Left lobe of liver (tissue), 2 donors: ENCODE measurements at regions not wholly inside any gene's neighbourhood (a gene's known extent, or its start where the extent isn't known, plus 50 kb on each side); places are given as distances from the start of the nearest gene placed in this dataset.
"Not testable (repeated sequence)": the region's sequence is repeated elsewhere in the genome, so short reads cannot be mapped to it uniquely, and the experiment has no call there.

Experiments used
- ATAC-seq: fragments of 200-7000 bp; cut with Tn5 transposase; one replicate; pipeline ENCODE4 v1.9.1; 2020; ENCODE audit warnings: mild to moderate bottlenecking, moderate library complexity
- DNase-seq: peaks from one replicate; pipeline ENCODE4 v3.0.0-alpha.2; 2020; ENCODE audit warnings: low spot score
- donor health status: DM: no; HTN: no; CAD: no; lungs with moderate emphysema.
- donor health status: DM: no; HTN: yes; CAD: no.

DNA sequence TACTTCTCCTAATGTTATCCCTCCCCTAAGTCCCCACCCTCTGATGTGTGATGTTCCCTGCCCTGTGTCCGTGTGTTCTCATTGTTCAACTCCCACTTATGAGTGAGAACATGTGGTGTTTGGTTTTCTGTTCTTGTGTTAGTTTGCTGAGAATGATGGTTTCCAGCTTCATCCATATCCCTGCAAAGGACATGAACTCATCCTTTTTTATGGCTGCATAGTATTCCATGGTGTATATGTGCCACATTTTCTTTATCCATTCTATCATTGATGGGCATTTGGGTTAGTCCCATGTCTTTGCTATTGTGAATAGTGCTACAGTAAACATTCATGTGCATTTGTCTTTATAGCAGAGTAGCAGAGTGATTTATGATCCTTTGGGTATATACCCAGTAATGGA is 613.8 kb upstream of the KIF2B start:
- ATAC-seq, result not testable (repeated sequence)

DNA sequence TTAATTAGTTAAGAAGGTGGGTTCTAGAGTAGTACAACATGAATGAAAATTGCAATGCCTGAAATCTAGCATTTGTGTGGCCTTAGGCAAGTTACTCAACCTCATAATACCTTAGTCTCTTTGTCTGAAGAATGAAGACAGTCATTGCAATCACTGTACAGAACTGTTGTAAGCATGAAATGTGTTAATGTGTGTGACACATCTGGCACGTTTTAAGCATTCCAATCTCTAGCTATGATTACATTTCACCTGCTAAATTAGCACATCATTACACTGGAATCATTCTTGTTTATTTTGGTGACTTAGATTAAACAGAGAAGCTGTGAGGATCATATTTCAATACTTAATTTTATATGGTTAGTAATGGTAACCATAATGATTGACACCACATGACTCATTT is 629.7 kb upstream of the KIF2B start:
- ATAC-seq, result no peak
- no peak for DNase-seq

More for the DNA sequence above, 613.8 kb upstream of the KIF2B start:
- not testable (repeated sequence) for DNase-seq

DNA sequence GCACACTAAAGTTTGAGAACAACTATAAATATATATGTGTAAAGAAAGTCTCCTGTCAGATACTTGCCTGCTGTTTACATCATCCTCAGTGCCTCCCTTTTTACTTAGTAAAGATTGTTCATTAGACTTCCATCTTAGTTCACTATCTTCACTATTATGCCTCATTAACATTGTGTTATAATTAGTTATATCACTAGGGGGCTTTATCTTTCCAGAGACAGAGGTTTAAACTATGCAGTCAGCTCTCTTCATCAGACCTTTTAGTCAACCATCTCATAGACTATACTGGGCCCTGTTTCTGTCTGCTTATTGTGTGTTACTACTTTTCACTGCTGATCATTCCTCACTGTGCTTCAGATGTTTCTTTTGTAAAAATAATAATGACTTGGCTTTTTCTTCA is 630.8 kb upstream of the KIF2B start:
- no peak for DNase-seq
- ATAC-seq, result no peak

DNA sequence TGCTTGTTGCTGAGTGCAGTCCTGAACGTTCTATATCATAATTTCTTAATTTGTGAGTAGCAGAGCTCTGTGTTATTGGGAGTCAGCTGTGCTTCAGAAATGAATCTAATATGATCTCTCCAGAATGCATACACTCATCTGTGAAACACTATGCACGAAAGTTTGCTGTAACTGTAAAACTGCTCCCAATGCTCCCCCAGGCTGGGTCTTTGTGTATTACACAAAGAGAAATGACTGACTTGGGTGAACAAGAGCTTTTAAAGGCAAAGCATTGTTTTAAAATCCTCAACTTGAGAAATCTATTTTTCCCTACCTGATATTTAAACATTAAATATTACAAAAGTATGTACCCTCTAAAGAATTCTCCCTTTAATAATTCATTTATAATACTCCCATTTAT is 636.7 kb upstream of the KIF2B start:
- DNase-seq (no peak), ATAC-seq (no peak)

DNA sequence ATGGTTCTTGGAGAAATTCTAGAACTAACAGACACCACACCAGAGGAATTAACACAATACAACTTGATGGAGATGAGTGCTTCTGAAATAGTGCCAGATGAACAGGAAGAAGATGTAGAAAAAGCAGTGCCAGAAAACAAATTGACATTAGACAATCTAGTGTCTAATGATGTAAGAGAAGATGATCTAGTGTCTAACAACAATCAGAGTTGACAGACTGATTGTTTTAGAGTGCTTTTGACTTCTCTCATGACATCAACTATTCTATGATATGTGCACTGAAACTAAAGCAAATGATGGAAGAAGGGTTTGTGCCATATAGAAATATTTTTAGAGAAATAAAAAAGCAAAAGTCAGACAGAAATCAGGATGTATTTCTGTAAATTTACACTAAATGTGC is 646.1 kb upstream of the KIF2B start:
- DNase-seq (no peak), ATAC-seq (no peak)

DNA sequence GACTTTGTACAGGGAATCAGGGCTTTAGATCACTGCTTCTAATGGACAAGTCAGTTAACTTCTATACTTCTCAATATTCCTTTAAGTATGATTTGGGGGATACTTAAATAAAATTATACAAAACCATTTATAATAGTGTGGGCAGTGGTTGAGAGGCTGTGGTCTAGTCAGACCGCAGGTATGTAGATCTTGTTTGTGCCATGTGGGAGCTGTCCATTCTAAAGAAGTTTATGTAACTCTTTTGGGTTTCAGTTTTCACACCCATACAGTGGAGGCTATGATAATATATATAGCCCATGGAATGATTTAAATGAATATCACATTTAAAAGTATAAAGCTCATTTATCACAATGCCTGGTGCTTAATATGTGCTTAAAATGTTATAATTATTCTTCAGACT is 654.3 kb upstream of the KIF2B start:
- DNase-seq (no peak), ATAC-seq (no peak)

DNA sequence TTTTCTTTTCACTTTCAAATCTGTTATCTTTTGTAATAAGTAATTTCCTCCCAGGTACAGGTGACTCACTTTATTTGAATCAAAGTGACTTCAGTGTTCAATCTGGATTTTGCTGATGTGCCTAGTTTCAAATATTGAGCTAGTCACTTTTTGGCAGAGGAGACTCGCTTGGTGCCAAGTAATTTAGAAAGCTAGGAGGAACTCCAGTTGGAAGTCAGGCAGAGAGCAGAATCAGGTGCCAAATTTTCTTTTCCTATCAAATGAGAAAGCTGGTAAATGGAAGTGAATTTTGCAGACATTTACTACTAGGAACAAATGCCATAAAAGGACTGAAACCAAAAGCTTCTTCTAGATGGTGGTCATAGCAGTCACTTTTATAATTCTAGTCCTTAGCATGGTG is 656.0 kb upstream of the KIF2B start:
- no peak for DNase-seq
- no peak for ATAC-seq

DNA sequence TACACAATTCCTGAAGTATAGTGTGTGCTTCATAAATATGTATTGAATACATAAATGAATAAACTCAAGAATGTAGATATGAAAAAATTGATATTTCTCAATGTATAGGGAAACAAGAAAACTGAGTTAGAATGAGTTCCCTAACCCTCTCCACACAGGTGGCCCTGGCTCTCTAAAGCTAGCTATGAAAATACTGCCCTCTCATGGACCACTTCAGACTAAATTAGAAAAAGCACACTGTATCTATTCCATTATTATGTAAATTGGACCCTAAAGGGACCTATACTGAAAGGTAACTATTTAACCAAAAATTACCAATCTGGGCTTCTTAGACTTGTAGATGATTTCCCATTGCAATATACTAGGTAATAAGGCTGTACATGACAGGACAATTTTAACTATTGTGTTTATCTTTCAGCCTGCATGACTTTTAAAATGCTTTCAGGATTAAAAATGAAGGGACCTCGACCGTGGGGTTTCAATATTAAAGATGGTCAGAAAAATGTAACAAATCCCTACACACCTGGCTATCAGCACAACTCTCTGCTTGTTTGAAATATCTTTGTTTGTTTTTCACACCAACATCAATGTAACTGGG is 672.5 kb upstream of the KIF2B start:
- DNase-seq (no peak), ATAC-seq (peak; percentile 58)

DNA sequence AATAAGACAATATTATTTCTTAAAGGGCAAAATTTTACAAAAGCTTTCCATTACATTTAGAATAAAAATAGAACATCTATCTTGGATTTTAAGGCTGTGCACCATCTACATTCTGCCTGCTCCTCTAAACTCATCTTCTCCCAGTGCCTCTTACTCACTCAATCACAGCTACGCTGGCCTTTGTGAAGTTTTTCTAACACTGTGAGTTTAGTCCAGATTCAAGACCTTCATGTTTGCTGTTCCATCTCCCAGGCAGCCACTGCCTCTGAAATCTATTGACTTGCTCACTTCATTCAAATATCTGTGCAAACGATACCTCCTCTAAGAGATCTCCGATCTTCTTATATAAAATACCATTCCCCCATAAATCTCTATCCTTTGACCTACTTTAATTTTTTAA is 673.4 kb upstream of the KIF2B start:
- no peak for ATAC-seq

DNA sequence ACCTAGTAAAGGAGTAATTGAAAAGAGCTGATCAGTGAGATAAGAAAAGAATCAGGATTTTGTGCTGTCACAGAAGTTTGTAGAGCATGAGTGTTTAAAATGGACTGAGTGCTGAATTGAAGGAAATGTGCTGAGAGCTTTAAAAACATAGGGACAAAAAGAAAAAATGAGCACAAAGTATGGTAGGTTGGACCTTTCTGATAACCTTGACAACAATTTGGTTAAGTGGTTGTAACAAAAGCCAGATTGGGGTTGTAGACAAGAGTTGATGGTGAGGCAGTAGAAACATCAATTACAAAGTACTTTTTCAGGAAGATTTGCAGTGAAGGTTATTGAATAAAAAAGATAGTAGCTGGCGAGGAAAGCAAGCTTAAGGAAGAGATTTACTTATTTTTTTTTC is 674.7 kb upstream of the KIF2B start:
- ATAC-seq, result no peak
- DNase-seq, result no peak

More for the DNA sequence above, 673.4 kb upstream of the KIF2B start:
- DNase-seq, result no peak

DNA sequence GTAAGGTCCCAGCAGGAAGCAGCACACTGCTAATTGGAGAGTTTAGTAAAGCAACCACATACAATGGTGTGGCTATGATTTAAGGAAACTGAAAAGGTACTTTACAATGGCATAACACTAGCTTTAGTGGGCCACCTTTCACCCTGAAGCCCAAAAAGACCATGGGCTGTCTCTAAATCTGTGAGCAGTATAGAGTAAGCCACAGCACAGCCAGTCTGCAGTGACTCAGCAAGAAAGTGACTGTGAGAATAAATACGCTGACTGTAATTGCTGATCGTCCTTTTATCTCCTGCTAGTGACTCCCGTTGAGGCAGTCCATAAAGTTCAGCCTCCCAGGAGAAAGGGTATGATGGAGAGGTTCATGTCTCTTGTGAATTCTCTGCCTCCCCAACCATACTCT is 679.8 kb upstream of the KIF2B start:
- DNase-seq (no peak), ATAC-seq (no peak)

DNA sequence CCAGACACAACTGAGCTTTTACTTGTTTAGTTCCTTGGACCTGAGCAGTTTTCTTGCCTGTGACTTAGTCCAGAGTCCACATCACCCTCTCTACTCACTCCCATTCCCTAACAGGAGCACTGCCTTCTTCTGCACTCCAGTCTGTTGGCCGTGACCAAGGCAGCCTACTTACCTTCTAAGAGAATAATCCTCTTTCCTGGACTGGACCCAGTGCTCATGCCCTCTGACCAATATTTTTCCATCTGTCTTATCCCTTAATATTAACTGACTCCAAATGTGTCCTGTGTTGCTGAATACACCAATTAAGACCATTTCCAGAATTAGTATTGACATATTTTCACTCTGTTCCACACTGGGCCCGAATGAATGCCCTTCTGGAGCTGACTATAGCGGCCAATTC is 681.0 kb upstream of the KIF2B start:
- DNase-seq (no peak), ATAC-seq (no peak)

DNA sequence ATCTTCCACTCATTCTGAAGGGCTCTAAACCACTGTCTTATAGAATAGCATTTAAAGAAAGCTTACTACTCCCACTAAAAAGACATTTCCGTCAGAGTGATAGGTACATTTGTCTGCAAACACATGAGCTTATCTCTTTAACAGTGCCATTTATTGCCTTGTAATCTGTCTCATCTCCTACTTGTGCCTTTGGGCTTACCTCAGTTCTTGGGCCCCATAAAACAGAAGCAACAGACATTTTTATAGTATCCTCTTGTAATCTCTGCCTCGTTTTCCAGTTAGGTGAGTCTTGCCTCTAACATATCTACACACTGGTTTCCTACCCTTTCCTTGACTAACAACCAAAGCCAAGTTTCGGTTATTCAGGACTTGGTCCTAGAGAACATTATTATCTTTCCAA is 681.4 kb upstream of the KIF2B start:
- ATAC-seq, result no peak

DNA sequence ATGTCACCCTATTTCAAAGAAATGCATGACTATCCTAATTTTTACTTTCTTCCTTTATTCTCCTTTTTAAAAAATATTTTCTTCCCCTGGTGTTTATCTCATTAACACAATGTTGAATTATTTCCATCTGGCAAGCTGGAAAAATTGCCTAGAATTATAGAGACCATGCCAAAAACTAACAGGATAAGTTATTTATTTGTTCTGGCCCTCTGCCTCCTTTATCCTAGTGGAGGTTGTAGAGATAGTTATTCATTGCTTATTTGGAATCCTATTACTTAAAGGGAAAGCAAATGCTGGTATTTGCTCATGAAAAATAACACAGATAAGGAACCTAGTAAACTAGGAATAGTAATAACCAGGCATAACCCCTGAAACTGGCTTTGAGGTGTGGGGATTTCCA is 684.9 kb upstream of the KIF2B start:
- no peak for ATAC-seq
- DNase-seq, result no peak

More for the DNA sequence above, 681.4 kb upstream of the KIF2B start:
- DNase-seq, result no peak

DNA sequence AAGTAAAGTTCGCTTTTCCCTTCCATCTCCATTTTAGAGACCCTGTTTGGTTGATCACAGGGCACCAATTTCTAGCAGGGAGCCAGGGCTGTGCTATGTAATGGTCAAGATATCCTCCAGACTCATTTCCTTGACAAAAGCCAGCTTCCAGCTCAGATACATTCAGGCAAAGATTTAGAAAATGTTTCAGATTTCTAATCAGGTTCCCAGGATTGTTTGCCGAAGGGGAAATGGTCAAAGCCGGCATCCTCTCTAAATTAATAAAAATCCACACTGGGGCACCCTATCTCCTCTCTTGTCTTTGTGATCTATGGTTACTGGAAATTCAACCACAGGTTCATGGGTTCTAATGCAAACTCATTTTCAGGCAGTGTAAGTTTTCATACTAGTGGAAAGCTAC is 686.8 kb upstream of the KIF2B start:
- no peak for ATAC-seq
- no peak for DNase-seq

DNA sequence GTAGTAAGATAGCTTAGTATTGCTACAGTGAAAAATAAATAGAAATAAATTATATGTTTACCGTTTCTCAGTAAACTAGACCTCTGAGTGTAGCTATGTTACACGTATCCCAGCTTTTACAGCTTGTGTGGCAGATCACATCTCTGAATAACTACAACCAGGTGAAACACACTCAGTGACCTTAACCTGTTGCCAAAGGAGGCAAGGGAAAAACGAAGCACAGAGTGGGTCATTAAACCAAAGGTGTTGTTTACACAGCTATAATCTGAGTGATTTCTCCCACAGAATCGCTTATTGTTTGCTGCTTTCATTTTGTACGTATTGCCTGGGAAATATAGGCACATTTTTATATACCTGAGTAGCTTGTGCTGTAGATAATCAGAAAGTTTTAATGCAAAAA is 688.2 kb upstream of the KIF2B start:
- no peak for ATAC-seq
- no peak for DNase-seq

DNA sequence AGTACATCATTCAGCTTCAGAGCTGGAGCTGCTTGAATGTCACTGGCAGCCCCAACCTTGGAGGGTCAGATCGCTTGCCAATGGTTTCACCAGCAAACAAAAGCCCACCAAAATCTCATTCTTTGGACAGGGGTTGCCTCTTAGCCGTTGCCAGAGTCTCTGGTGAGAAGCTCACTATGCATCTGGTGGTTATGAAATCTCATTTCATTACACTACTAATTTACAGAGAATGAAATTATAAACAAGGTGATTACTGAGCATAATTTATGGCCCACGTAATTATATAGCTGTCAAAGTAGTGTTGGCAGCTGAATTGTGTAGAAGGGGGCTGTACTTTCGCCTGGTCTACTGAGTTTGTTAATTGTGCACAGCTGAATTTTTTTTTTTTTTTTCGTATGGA is 688.9 kb upstream of the KIF2B start:
- ATAC-seq (no peak), DNase-seq (no peak)

DNA sequence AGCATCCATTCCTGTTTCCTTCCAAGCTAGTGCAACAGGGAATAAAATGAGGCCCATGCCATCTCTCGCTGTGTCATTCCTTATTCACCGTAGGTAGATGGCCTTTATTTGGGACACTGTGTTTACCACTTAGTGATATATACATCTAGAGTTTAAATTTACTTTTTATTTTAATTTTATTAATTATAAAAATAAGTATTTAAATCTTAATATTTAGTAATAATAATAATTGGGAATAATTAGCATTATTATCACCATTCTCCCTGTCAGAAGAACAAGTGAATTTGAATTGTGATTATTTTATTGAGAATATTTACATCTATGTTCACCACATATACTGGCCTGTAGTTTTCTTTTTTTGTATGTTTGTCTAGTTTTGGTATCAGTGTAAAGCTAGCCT is 692.9 kb upstream of the KIF2B start:
- ATAC-seq (no peak), DNase-seq (no peak)

DNA sequence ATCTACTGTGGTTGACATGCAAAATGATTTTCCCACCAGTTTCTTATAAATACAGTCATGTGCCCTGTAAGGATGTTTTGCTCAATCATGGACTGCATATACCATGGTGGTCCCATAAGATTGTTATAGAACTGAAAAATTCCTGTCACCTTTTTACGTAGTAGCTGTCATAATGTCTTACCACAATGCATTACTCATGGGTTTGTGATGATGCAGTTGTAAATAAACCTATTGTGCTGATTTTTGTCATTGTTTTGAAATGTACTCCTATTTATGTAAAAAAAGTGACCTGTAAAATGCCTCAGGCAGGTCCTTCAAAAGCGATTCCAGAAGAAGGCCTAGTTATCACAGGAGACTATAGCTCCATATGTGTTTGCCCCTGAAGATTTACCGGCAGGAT is 695.4 kb upstream of the KIF2B start:
- DNase-seq, result no peak
- no peak for ATAC-seq

DNA sequence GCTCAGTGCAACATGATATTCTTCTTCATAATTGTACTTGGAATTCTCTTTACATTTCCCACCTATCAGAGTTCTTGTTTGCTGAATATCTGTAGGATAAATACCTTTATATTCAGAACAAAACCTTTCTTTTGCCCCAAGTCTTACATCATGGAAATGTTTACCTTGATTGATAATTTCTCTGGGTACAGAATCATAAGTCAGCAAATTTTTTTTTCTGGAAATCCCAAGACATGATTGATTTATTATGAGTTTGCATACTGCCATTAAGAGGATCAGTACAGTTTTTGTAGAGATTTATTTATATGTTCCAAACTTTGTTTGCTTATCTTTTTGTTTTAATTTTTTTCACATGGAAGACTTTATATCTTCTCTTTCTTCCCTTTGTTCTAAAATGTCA is 699.8 kb upstream of the KIF2B start:
- ATAC-seq (no peak), DNase-seq (no peak)

DNA sequence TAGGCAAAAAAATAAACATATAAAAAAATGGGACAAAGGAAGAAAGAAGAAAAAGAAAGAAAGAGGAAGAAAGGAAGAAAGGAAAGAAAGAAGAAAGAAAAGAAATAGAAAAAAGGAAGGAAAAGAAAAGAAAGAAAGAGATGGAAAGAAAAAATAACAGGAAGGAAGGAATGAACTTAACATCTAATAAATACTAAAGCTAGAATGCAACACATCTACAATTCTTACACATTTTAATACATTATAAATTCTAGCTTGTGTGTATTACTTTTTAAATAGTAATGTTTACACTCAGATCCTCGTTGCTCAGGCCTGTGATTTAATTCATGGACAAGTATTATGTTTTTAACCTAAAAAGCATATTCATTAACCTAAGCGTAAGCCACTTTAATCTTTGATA is 703.0 kb upstream of the KIF2B start:
- no peak for DNase-seq
- ATAC-seq, result no peak

DNA sequence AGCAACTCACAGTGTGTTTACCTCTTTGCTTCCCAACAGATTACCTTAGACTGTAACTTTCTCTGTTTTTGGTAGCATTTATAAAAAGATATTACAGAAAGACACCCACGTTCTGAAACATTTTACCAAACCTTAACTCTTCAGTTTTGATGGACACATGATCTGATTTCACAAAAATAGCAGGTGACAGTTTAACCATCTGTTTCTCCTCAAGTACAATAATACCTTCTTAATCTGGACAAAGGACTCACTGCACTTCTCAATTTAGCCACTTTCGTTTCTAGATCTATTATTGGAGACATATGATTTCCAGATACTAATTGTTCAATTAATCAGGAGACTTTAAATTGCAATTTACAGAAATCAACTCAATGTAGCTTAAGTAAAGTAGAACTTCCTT is 703.8 kb upstream of the KIF2B start:
- no peak for DNase-seq
- ATAC-seq, result no peak

DNA sequence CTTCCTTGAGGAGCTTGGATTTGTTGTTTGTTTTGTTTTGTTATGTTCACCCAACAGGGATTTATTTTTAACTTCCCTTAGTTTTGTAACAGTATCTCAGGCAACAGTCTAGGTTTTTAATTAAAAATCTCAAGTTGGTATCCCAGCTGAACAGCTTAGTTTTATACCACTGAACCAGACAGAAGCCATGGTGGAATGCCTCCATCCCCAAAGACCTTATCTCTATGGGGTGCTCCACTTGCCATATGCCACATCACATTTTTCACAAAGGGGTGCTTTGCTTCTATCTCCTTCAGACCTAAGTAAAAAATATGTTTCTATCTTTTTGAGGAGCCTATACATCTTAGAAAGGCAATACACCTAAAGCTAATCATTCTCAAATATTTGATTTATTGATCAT is 715.8 kb upstream of the KIF2B start:
- DNase-seq (no peak), ATAC-seq (no peak)

DNA sequence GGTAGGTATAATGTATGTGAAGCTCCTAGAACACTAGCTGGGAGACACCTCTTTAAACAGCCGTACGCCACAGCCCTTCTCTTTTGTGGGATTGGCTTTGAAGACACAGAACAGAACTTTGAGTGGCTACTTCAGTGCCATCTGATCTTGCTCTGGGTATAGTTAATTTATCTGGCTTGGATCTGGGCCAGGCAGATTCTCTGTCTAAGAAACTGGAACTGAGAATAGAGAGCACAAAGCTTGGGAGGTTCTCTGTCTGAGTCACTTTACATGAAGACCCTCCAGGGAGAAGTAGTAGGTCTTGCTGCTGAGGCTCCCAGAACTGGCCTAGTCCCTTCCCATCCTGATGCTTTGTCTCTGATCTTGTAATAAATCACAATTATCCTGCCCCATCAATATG is 721.0 kb upstream of the KIF2B start:
- DNase-seq, result no peak
- no peak for ATAC-seq
